ENCODE measurements at regions not wholly inside any gene's neighbourhood (a gene's known extent, or its start where the extent isn't known, plus 50 kb on each side); places are given as distances from the start of the nearest gene placed in this dataset.

GRCh38 chr16:80355335-80355734, 185.5 kb upstream of the DYNLRB2 start:
- TF ChIP-seq POLR2A (IDR thresholded peaks at IDR 0.05; ENCODE audit: low read depth, low read length) (no peak), POLR2AphosphoS5 (IDR thresholded peaks at IDR 0.05; ENCODE audit: insufficient read depth, low read depth, low read length) (no peak), CTCF (IDR thresholded peaks at IDR 0.05; ENCODE audit: extremely low read depth in 1 of 2, insufficient read depth in 1 of 2, low read depth in 1 of 2, low read length in 2 of 2) (no peak), EZH2 (IDR thresholded peaks at IDR 0.05; ENCODE audit: borderline replicate concordance, low read depth, low read length, severe bottlenecking) (no peak), MAX (IDR thresholded peaks at IDR 0.05; ENCODE audit: insufficient read depth, insufficient read length) (no peak), MYC (IDR thresholded peaks at IDR 0.05; ENCODE audit: low read depth, low read length) (no peak)

Measured in endothelial cell of umbilical vein (primary cell).